ENCODE measurements at regions not wholly inside any gene's neighbourhood (a gene's known extent, or its start where the extent isn't known, plus 50 kb on each side); places are given as distances from the start of the nearest gene placed in this dataset.

DNA sequence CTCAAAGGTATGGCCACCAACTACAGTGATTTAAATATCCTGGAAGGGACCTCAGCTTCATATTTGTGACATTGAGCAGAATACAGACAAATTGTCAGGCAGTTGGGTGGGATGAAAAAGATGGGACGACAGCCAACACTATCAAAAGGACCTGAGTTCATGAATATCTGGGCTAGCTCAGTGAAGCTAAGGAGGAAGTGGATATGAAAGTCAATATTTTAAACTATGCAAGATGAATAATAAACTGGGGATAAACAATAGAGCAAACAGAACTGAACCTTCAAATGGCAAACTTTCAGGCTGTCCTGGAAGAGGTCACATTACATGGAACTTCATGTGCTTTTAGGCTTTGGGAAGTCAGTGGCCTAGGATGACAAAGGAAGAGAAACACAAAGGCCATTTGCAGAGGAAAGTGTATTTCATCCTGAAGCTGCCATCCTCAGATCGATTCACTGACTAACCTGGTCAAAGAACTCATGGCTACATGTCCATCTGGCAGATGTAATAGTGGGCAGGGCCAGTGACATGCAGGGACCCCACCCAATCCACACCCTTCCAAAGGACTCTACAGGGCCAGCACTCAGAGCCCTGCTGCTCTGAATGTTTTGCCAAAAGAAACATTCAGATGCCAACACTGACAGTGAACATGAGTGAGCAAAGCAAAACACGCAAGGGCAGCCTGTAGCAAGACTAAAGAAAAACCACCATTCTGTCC is 175.7 kb downstream of the ETAA1 start:
- no peaks in the 10 kb centered on the region for H3K27me3 Mint-ChIP-seq (ENCODE audit: low read depth)
- ChIA-PET CTCF (no interaction called here), POLR2A (no interaction called here)
- no peak overlapping the region for H3K4me3 Mint-ChIP-seq
- ATAC-seq (no peak), DNase-seq (ENCODE audit: low spot score) (no peak)
- H3K9me3 Mint-ChIP-seq: no peaks in the 10 kb centered on the region
- H3K36me3 Mint-ChIP-seq: no peaks in the 10 kb centered on the region
- no peaks in the 10 kb centered on the region for H3K4me1 Mint-ChIP-seq
- no peak overlapping the region for H3K27ac Mint-ChIP-seq
- TF ChIP-seq, protein P1, sequence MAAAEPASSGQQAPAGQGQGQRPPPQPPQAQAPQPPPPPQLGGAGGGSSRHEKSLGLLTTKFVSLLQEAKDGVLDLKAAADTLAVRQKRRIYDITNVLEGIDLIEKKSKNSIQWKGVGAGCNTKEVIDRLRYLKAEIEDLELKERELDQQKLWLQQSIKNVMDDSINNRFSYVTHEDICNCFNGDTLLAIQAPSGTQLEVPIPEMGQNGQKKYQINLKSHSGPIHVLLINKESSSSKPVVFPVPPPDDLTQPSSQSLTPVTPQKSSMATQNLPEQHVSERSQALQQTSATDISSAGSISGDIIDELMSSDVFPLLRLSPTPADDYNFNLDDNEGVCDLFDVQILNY (CRISPR knock-in tag; IDR thresholded peaks at IDR 0.05): no peak
- TF ChIP-seq FOXJ3 (CRISPR knock-in tag; IDR thresholded peaks at IDR 0.05; ENCODE audit: borderline replicate concordance) (no peak), NR3C1 (CRISPR knock-in tag; conservative IDR thresholded peaks at IDR 0.05; ENCODE audit: low read depth) (no peak), TP53 (CRISPR knock-in tag; IDR thresholded peaks at IDR 0.05) (no peak), RELA (CRISPR knock-in tag; IDR thresholded peaks at IDR 0.05; ENCODE audit: borderline replicate concordance) (no peak), OVOL2 (CRISPR knock-in tag; IDR thresholded peaks at IDR 0.05; ENCODE audit: borderline replicate concordance) (no peak), NFE2L1 (CRISPR knock-in tag; IDR thresholded peaks at IDR 0.05) (no peak), ETV6 (CRISPR knock-in tag; IDR thresholded peaks at IDR 0.05) (no peak), ZNF121 (CRISPR knock-in tag; IDR thresholded peaks at IDR 0.05) (no peak), PRRX2 (CRISPR knock-in tag; IDR thresholded peaks at IDR 0.05) (no peak)
- TF ChIP-seq, protein P2, sequence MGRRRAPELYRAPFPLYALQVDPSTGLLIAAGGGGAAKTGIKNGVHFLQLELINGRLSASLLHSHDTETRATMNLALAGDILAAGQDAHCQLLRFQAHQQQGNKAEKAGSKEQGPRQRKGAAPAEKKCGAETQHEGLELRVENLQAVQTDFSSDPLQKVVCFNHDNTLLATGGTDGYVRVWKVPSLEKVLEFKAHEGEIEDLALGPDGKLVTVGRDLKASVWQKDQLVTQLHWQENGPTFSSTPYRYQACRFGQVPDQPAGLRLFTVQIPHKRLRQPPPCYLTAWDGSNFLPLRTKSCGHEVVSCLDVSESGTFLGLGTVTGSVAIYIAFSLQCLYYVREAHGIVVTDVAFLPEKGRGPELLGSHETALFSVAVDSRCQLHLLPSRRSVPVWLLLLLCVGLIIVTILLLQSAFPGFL (CRISPR knock-in tag; IDR thresholded peaks at IDR 0.05; ENCODE audit: borderline replicate concordance): no peak
- TF ChIP-seq, protein P3, sequence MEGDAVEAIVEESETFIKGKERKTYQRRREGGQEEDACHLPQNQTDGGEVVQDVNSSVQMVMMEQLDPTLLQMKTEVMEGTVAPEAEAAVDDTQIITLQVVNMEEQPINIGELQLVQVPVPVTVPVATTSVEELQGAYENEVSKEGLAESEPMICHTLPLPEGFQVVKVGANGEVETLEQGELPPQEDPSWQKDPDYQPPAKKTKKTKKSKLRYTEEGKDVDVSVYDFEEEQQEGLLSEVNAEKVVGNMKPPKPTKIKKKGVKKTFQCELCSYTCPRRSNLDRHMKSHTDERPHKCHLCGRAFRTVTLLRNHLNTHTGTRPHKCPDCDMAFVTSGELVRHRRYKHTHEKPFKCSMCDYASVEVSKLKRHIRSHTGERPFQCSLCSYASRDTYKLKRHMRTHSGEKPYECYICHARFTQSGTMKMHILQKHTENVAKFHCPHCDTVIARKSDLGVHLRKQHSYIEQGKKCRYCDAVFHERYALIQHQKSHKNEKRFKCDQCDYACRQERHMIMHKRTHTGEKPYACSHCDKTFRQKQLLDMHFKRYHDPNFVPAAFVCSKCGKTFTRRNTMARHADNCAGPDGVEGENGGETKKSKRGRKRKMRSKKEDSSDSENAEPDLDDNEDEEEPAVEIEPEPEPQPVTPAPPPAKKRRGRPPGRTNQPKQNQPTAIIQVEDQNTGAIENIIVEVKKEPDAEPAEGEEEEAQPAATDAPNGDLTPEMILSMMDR (IDR thresholded peaks at IDR 0.05): no peak

DNA sequence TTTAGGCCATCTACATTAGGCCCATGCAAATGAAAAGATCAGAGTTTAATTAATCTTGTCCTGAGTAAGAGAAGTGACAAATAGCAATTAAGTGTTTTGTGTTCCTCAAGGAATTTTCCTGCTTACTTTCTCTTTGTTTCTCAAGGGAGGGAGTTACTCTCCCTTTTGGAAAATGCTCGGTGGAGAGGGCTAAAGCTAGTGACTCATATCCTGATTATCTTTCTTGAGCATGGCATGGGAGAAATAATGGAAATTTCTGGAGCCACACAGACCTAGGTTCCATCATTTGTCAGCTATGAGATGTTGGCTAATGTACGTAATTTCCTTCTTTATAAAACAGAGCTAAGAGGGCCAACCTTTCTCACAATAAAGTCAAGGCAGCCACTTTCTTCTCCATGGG is 177.1 kb downstream of the ETAA1 start:
- Mint-ChIP-seq H3K36me3 (no peaks in the 10 kb centered on the region), H3K4me1 (no peaks in the 10 kb centered on the region), H3K27me3 (ENCODE audit: low read depth) (no peaks in the 10 kb centered on the region), H3K4me3 (no peak overlapping the region), H3K9me3 (no peaks in the 10 kb centered on the region), H3K27ac (no peak overlapping the region)
- CTCF ChIA-PET: no interaction called here
- ATAC-seq (no peak), DNase-seq (ENCODE audit: low spot score) (no peak)
- TF ChIP-seq SMAD4 (CRISPR knock-in tag; IDR thresholded peaks at IDR 0.05): no peak
- TF ChIP-seq, protein P4, sequence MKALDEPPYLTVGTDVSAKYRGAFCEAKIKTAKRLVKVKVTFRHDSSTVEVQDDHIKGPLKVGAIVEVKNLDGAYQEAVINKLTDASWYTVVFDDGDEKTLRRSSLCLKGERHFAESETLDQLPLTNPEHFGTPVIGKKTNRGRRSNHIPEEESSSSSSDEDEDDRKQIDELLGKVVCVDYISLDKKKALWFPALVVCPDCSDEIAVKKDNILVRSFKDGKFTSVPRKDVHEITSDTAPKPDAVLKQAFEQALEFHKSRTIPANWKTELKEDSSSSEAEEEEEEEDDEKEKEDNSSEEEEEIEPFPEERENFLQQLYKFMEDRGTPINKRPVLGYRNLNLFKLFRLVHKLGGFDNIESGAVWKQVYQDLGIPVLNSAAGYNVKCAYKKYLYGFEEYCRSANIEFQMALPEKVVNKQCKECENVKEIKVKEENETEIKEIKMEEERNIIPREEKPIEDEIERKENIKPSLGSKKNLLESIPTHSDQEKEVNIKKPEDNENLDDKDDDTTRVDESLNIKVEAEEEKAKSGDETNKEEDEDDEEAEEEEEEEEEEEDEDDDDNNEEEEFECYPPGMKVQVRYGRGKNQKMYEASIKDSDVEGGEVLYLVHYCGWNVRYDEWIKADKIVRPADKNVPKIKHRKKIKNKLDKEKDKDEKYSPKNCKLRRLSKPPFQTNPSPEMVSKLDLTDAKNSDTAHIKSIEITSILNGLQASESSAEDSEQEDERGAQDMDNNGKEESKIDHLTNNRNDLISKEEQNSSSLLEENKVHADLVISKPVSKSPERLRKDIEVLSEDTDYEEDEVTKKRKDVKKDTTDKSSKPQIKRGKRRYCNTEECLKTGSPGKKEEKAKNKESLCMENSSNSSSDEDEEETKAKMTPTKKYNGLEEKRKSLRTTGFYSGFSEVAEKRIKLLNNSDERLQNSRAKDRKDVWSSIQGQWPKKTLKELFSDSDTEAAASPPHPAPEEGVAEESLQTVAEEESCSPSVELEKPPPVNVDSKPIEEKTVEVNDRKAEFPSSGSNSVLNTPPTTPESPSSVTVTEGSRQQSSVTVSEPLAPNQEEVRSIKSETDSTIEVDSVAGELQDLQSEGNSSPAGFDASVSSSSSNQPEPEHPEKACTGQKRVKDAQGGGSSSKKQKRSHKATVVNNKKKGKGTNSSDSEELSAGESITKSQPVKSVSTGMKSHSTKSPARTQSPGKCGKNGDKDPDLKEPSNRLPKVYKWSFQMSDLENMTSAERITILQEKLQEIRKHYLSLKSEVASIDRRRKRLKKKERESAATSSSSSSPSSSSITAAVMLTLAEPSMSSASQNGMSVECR (CRISPR knock-in tag; IDR thresholded peaks at IDR 0.05; ENCODE audit: borderline replicate concordance): no peak
- TF ChIP-seq, protein P5, sequence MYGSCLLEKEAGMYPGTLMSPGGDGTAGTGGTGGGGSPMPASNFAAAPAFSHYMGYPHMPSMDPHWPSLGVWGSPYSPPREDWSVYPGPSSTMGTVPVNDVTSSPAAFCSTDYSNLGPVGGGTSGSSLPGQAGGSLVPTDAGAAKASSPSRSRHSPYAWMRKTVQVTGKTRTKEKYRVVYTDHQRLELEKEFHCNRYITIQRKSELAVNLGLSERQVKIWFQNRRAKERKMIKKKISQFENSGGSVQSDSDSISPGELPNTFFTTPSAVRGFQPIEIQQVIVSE (CRISPR knock-in tag; IDR thresholded peaks at IDR 0.05; ENCODE audit: borderline replicate concordance): no peak
- TF ChIP-seq, protein P3 (IDR thresholded peaks at IDR 0.05): no peak
- POLR2A ChIA-PET: no interaction called here
